Loucy (cell line): ENCODE measurements at regions not wholly inside any gene's neighbourhood (a gene's known extent, or its start where the extent isn't known, plus 50 kb on each side); places are given as distances from the start of the nearest gene placed in this dataset.

Experiments
- EZH2phosphoT487 ChIP-seq: fragments of 200-600 bp; IDR thresholded peaks from 2 replicates; pipeline ENCODE4 v1.6.1; 2018; ENCODE audit warnings: antibody characterized with exemption, mild to moderate bottlenecking, moderate library complexity, borderline replicate concordance
- TF ChIP-seq, protein P1 (sequence below): fragments of 200-600 bp; sonication (generic); conservative IDR thresholded peaks from 2 replicates; pipeline ENCODE4 v1.5.1; 2014; ENCODE audit warnings: mild to moderate bottlenecking, antibody characterized with exemption, low read length

DNA sequence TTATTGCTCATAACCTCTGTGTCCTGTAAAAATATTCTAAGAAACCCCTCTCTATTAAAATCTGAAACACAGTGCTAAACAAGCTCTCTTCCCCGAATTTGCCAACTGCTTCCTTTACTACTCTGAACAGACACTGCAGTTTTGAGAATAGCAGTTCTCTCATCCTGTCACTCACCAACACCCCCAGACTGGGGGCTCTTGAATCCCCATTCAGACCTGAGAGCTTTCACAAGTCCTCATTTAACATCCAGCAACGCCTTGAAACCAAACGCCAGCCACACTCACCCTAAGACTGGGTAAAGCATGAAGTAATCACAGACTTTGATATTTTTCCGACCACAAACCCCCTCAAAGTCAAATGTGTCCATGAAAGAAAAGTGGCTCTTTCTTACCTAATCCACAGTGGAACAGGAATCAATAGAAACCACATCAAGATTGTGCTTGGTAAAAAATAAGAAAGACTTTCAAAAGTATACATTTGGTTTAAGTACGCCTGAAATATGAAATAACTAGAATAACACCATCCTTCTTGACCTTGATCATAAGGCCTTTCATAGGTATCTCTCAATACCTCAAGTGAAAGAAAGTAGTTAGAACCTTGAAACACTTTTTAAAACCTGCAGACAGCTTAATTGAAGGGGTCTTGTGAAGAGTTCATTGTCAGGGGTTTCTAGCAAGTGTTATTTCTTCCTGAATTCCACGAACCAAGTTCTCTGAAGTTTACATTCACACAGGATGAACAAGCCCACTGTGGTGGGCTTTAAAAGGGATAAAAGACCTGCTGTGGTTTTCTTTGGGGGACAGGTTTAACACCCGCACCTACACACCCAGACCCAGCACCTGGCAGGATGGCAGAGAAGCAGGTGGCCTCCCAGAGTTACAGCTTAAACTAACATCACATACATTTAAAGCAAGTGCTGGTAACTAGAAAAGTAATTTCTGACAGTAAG, 412.6 kb downstream of the MLLT3 start:
- TF ChIP-seq, protein P1, sequence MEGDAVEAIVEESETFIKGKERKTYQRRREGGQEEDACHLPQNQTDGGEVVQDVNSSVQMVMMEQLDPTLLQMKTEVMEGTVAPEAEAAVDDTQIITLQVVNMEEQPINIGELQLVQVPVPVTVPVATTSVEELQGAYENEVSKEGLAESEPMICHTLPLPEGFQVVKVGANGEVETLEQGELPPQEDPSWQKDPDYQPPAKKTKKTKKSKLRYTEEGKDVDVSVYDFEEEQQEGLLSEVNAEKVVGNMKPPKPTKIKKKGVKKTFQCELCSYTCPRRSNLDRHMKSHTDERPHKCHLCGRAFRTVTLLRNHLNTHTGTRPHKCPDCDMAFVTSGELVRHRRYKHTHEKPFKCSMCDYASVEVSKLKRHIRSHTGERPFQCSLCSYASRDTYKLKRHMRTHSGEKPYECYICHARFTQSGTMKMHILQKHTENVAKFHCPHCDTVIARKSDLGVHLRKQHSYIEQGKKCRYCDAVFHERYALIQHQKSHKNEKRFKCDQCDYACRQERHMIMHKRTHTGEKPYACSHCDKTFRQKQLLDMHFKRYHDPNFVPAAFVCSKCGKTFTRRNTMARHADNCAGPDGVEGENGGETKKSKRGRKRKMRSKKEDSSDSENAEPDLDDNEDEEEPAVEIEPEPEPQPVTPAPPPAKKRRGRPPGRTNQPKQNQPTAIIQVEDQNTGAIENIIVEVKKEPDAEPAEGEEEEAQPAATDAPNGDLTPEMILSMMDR: no peak
- TF ChIP-seq EZH2phosphoT487: no peak
